Kidney (tissue), 13 donors: ENCODE measurements at regions not wholly inside any gene's neighbourhood (a gene's known extent, or its start where the extent isn't known, plus 50 kb on each side); places are given as distances from the start of the nearest gene placed in this dataset.

Experiments used
- DNase-seq, 5 donors: peaks; one replicate each; pipeline ENCODE4 v3.0.0-alpha.2; 2013 to 2020
- FAIRE-seq: peaks from 2 replicates; lab custom pipeline; 2012; peaks lifted over from hg19 to GRCh38; lab: Jason Lieb, UNC
- H3K27ac ChIP-seq, 2 donors: one replicate each; pipeline ENCODE4 v1.7.0; 2013; ENCODE audit warnings: low read depth in 2 of 2, low read length in 2 of 2, inconsistent platforms in 1 of 2
- H3K27me3 ChIP-seq: one replicate; pipeline ENCODE4 v1.7.1; 2013; ENCODE audit warnings: low read length, inconsistent platforms; ENCODE audit not compliant: control insufficient read depth, insufficient read depth
- H3K36me3 ChIP-seq, 3 donors: one replicate each; pipeline versions ENCODE4 v1.7.0 to v1.7.1; 2013; ENCODE audit warnings: low read length in 3 of 3, control low read depth in 1 of 3, inconsistent platforms in 1 of 3; ENCODE audit not compliant: insufficient read depth in 3 of 3, control insufficient read depth in 2 of 3
- H3K4me1 ChIP-seq, 3 donors: one replicate each; pipeline versions ENCODE4 v1.7.0 to v1.7.1; 2013; ENCODE audit warnings: low read length in 3 of 3, inconsistent platforms in 1 of 3, low read depth in 1 of 3; ENCODE audit not compliant: control insufficient read depth in 2 of 3, insufficient read depth in 2 of 3
- H3K4me3 ChIP-seq, 3 donors: one replicate each; pipeline versions ENCODE4 v1.7.0 to v1.8.1; 2013; ENCODE audit warnings: low read length in 3 of 3, control low read depth in 1 of 3, inconsistent platforms in 1 of 3
- H3K9ac ChIP-seq, 3 donors: one replicate each; pipeline versions ENCODE4 v1.7.0 to v1.7.1; 2013; ENCODE audit warnings: low read length in 3 of 3, control low read depth in 1 of 3, inconsistent platforms in 1 of 3
- H3K9me3 ChIP-seq, 3 donors: one replicate each; pipeline versions ENCODE4 v1.7.0 to v1.7.1; 2013; ENCODE audit warnings: low read length in 3 of 3, control low read depth in 1 of 3, inconsistent platforms in 1 of 3; ENCODE audit not compliant: control insufficient read depth in 2 of 3, insufficient read depth in 1 of 3
- intact Hi-C: fragments of 100-400 bp; cut with DNase I; formaldehyde crosslinking; loops from one replicate; pipeline ENCODE4 v1.11.1; 2022
- TF ChIP-seq, protein P1 (sequence below): IDR thresholded peaks from 3 replicates; pipeline ENCODE4 v1.5.1; 2012; ENCODE audit warnings: mild to moderate bottlenecking, moderate library complexity, borderline replicate concordance; ENCODE audit not compliant: insufficient read depth; ENCODE audit errors: extremely low read depth
- donor health status: control.
- donor health status: control.
- donor health status: control.
- donor health status: control.
- donor health status: control.
- donor health status: DM: yes; HTN: yes; CAD: no.
- donor health status: Normal renal cell carcinoma (clear cell type).

DNA sequence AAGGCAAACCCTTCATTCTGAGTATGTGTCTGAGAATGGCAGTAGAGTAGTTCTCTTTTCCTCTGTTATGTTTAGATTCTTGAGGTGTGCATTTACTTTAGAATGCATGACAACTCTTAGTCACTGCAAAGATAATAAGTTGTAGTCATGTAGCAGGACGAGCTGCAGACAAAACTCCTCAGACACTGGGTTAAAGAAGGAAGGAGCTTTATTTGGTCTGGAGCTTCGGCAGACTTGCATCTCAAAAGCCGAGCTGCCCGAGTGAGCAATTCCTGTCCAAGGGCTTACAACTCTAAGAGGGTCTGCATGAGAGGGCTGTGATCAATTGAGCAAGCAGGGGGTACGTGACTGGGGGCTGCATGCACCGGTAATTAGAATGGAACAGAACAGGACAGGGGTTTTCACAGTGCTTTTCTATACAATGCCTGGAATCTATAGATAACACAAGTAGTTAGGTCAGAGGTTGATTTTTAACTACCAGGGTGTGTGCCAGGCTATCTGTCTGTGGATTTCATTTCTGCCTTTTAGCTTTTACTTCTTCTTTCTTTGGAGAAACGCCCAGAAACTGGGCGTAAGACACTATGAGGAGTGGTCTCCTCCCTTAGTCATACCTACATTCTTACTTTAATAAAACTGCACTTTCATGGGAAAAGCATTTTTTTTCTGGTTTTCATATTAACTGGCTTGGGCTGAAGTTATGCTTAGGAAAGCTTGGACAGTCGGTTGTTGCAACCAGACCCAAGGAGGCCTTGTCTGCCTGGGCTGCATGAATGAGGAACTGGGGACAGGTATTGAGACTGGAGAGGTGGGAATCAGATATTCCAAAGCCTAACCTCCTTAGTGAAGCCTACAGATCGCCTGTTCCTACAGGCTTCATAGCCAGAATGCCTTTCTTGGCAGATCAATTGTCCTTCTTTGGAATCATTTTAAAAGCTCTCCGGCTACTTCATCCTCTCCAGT is 115.1 kb downstream of the RHOU start:
- Histone ChIP-seq H3K36me3 (no peaks in the 10 kb centered on the region), H3K4me1 (peaks cover 0 to 2% (median 0%) of the 10 kb centered on the region in 3 donors), H3K9ac (no peak overlapping the region), H3K27ac (no peak overlapping the region), H3K27me3 (no peaks in the 10 kb centered on the region), H3K4me3 (no peak overlapping the region), H3K9me3 (no peaks in the 10 kb centered on the region)
- intact Hi-C loops: no loop called here
- DNase-seq (peak in 2 of 5 donors; percentile 2 to 11), FAIRE-seq (no peak)
- TF ChIP-seq, protein P1, sequence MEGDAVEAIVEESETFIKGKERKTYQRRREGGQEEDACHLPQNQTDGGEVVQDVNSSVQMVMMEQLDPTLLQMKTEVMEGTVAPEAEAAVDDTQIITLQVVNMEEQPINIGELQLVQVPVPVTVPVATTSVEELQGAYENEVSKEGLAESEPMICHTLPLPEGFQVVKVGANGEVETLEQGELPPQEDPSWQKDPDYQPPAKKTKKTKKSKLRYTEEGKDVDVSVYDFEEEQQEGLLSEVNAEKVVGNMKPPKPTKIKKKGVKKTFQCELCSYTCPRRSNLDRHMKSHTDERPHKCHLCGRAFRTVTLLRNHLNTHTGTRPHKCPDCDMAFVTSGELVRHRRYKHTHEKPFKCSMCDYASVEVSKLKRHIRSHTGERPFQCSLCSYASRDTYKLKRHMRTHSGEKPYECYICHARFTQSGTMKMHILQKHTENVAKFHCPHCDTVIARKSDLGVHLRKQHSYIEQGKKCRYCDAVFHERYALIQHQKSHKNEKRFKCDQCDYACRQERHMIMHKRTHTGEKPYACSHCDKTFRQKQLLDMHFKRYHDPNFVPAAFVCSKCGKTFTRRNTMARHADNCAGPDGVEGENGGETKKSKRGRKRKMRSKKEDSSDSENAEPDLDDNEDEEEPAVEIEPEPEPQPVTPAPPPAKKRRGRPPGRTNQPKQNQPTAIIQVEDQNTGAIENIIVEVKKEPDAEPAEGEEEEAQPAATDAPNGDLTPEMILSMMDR: no peak

DNA sequence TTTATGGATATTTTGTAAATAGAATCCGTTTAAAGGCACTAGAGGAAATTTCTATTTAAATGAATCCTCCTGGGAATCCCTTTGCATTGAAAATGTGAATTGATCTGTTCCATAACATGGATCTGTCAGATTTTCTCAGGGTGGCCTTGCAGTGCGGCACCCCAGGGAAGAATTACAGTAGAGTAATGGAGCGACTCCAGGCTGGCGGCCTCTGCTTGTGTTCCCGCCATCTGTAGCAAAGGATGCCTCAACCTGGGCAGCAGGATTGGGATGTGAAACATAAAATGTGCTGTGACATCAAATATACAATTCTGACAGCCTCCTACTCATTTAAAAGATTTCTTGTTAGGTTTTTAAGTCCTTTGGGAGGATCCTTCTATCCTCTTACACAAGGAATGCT is 115.9 kb downstream of the RHOU start:
- TF ChIP-seq, protein P1: no peak
- no peak for FAIRE-seq
- Histone ChIP-seq H3K9me3 (peaks cover 0 to 3% (median 0%) of the 10 kb centered on the region in 3 donors), H3K9ac (no peak overlapping the region), H3K4me1 (peaks cover 0 to 2% (median 0%) of the 10 kb centered on the region in 3 donors), H3K27me3 (no peaks in the 10 kb centered on the region), H3K27ac (no peak overlapping the region), H3K4me3 (no peak overlapping the region), H3K36me3 (no peaks in the 10 kb centered on the region)
- DNase-seq: peak in 1 of 5 donors; percentile 9
- intact Hi-C loops: no loop called here

DNA sequence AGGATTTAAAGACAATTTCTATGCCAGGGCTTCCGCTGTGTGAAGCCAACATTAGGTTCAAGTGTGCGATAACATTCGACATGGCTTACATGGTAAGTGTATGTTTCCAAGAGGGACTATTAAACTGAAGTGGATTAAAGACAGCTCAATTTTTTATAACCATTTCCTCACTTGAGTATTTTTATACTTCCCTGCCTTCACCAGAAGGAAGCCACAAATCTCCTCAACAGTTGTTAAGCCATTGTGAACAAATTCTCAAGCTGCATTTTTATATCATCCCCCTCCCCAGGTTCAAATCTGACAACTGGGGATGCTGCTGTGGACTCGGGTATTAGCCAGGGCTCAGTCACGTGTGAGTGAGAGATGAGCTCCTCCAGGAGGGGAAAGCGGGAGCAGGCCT is 116.3 kb downstream of the RHOU start:
- FAIRE-seq: no peak
- Histone ChIP-seq H3K4me1 (peaks cover 0 to 2% (median 0%) of the 10 kb centered on the region in 3 donors), H3K9me3 (peaks cover 0 to 3% (median 0%) of the 10 kb centered on the region in 3 donors), H3K36me3 (no peaks in the 10 kb centered on the region), H3K27ac (no peak overlapping the region), H3K9ac (no peak overlapping the region), H3K27me3 (no peaks in the 10 kb centered on the region), H3K4me3 (no peak overlapping the region)
- DNase-seq: peak in 2 of 5 donors; percentile 2 to 58
- intact Hi-C loops: no loop called here
- TF ChIP-seq, protein P1: no peak
